BJ (cell line): ENCODE measurements at regions not wholly inside any gene's neighbourhood (a gene's known extent, or its start where the extent isn't known, plus 50 kb on each side); places are given as distances from the start of the nearest gene placed in this dataset.

Experiments used
- CTCF ChIA-PET: fragments of 350-600 bp; formaldehyde crosslinking; extraction: SDS; loops from one replicate; lab custom pipeline; 2021; ENCODE audit warnings: antibody characterized with exemption, inconsistent platforms; lab: Yijun Ruan, JAX
- POLR2A ChIA-PET: fragments of 300-600 bp; sonication (Branson Sonifier 250); formaldehyde crosslinking; extraction: SDS; loops from one replicate; lab custom pipeline; 2021; ENCODE audit warnings: antibody characterized with exemption; lab: Charles Lee
- DNase-seq: peaks from one replicate; pipeline ENCODE4 v3.0.0-alpha.2; 2011; ENCODE audit warnings: low read depth
- H3K27me3 ChIP-seq: 2 replicates; pipeline ENCODE4 v1.6.0; 2011; ENCODE audit warnings: low read length; ENCODE audit not compliant: control insufficient read depth, insufficient read depth
- H3K36me3 ChIP-seq: 2 replicates; pipeline ENCODE4 v1.5.1; 2011; ENCODE audit warnings: low read length; ENCODE audit not compliant: control insufficient read depth, insufficient read depth
- H3K4me3 ChIP-seq: 2 replicates; pipeline ENCODE4 v1.5.1; 2011; ENCODE audit warnings: low read depth, mild to moderate bottlenecking, control low read depth, low read length
- TF ChIP-seq, protein P1 (sequence below): IDR thresholded peaks from 2 replicates; pipeline ENCODE4 v1.5.1; 2011; ENCODE audit warnings: low read depth, mild to moderate bottlenecking, control low read depth, inconsistent platforms, low read length, moderate library complexity; ENCODE audit not compliant: insufficient read depth

- ChIA-PET CTCF (interaction anchor here (1.4 to 2.5 kb wide), 3 partner anchors 14 to 50 kb away, joined by 3 to 10 read pairs (median 3); no protein-coding TSS in a partner anchor), POLR2A (no interaction called here)
- H3K36me3 ChIP-seq, result no peaks in the 10 kb centered on the region
- H3K4me3 ChIP-seq, result no peak overlapping the region
- DNase-seq, result no peak
- peaks cover 12% of the 10 kb centered on the region for H3K27me3 ChIP-seq
- TF ChIP-seq, protein P1, sequence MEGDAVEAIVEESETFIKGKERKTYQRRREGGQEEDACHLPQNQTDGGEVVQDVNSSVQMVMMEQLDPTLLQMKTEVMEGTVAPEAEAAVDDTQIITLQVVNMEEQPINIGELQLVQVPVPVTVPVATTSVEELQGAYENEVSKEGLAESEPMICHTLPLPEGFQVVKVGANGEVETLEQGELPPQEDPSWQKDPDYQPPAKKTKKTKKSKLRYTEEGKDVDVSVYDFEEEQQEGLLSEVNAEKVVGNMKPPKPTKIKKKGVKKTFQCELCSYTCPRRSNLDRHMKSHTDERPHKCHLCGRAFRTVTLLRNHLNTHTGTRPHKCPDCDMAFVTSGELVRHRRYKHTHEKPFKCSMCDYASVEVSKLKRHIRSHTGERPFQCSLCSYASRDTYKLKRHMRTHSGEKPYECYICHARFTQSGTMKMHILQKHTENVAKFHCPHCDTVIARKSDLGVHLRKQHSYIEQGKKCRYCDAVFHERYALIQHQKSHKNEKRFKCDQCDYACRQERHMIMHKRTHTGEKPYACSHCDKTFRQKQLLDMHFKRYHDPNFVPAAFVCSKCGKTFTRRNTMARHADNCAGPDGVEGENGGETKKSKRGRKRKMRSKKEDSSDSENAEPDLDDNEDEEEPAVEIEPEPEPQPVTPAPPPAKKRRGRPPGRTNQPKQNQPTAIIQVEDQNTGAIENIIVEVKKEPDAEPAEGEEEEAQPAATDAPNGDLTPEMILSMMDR, result no peak
These were observed 56.5 kb upstream of the DNAH14 start for GRCh38 chr1:224872832-224873433.

DNA sequence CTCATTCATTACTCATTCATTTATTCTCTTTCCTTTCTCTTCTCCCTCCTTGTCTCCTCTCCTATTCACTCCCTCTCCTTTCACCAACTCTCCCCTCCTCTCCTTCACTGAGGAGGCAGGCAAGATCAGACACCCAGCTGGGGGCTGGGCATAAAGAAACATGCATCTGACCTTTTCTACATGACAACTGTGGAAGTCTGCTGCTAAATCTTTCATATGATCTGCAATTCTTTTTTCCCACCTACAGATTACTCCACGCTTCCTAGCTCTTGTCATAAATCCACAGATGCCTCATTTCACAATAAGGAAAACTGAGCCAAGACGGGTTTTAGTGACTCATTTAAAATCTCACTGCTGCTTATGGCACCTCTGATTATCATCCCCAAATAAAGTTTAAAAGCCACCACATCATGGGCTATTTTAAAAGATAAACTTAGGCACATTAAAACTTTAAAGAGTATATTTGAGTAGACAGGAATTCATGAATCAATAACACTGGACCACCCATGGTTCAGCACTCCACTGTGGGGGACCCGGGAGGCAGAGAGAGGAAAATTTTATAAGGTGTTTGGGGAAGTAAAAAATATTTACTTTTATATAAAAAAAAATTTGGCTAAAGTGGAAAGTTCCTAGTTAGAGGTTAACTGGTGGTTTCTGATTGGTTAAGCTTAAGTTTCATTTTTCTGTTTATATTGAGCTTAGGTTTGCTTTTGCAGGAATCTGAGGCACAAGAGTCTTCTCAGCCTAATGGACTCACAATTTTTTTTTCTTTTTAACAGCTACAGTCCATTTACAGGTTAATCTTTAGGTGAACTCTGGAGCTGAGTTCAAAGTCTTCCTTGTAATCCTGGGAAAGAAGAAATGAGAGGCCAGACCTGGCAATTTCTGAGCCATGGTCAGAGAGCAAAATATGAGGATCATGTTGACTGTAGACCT lies 55.8 kb upstream of the DNAH14 start:
- CTCF ChIA-PET, result interaction anchor here (1.1 to 2.5 kb wide), 6 partner anchors 10 to 49 kb away, joined by 3 to 10 read pairs (median 4); no protein-coding TSS in a partner anchor
- Histone ChIP-seq H3K36me3 (no peaks in the 10 kb centered on the region), H3K4me3 (no peak overlapping the region), H3K27me3 (peaks cover 12% of the 10 kb centered on the region)
- DNase-seq, result peak; percentile 53
- TF ChIP-seq, protein P1, result no peak
- POLR2A ChIA-PET, result interaction anchor here (0.7 kb wide), 1 partner anchor 24 kb away, joined by 4 read pairs; no protein-coding TSS in a partner anchor

- Histone ChIP-seq H3K36me3 (no peaks in the 10 kb centered on the region), H3K27me3 (peaks cover 12% of the 10 kb centered on the region), H3K4me3 (no peak overlapping the region)
- POLR2A ChIA-PET, result no interaction called here
- no peak for DNase-seq
- CTCF ChIA-PET, result interaction anchor here (1.2 to 1.7 kb wide), 2 partner anchors 11 to 21 kb away, joined by 3 to 4 read pairs; no protein-coding TSS in a partner anchor
- TF ChIP-seq, protein P1, result no peak
These were observed 54.7 kb upstream of the DNAH14 start for GRCh38 chr1:224874775-224875174.

DNA sequence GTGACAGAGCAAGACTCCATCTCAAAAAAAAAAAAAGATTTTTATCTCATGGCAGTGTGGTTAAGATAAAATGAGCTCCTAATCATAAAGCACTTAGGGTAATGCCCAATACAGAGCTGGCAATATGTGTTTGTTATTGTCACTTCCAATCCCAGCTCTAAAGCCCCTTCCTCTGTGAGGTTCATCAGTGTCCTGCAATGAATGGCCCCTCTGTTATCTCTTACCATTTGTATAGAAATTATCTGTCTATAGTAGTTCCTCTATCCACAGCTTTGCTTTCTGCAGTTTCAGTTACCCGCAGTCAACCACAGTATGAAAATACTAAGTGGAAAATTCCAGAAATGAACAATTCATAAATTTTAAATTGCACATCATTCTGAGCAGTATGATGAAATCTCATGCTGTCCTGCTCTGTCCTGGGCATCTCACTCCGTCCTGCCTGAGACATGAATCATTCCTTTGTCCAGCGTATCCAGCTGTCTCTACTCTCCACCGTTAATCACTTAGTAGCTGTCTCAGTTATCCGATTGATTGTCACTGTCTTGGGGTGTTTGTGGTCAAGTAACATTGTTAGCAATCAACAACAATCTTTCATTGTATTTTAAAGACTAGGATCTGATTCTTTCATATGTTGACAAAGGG lies 50.2 kb upstream of the DNAH14 start:
- H3K27me3 ChIP-seq, result peaks cover 10% of the 10 kb centered on the region
- ChIA-PET POLR2A (no interaction called here), CTCF (interaction anchor here (0.6 to 1.2 kb wide), 3 partner anchors 22 to 235 kb away, joined by 3 to 4 read pairs (median 3); no protein-coding TSS in a partner anchor)
- TF ChIP-seq, protein P1, result no peak
- no peaks in the 10 kb centered on the region for H3K36me3 ChIP-seq
- DNase-seq, result no peak
- H3K4me3 ChIP-seq, result no peak overlapping the region
